ENCODE measurements at regions not wholly inside any gene's neighbourhood (a gene's known extent, or its start where the extent isn't known, plus 50 kb on each side); places are given as distances from the start of the nearest gene placed in this dataset.

DNA sequence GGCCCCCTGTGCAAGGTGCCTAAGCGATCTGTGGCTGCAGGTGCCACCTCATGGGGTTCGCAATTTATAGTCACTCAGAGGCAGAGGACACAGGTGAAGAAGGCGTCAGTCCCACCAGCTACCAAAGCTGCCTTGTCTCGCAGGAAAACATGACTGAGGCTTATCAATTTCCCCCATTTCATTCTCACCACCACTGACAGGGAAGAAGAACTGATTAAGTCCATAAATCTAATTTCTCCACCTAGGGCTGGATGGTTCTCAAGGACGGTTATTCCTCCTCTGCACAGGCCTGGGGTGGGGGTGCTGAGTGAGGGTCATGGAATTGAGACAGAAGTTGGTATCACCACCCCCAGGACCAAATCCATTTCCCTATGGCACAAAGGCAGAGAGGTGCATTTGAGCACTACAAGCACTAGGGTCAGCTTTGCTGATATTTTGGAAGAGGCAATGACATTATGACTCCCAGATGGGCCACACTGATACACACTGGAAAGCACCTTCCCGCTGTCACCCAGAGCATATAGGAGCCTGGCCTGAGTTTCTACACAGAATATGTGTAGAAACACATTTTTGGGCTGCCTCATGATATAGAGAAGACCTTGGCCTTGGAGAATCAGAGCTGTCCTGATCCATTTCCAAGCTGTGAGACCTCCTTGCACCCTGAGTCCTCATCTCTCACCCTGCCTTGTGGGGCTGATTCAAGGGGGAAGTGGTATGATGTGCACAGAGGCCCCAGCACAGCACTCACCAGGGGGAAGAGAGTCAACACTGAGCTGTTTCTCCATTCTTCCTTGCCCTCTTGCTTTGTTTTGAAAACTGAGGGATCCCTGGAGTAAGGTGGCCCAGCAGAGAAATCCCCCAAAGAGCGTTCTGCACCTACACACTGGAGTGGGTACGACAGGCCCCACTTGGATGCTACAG, 59.4 kb downstream of the PITPNM2 start:
- no peaks in the 10 kb centered on the region for H3K27me3 Mint-ChIP-seq (ENCODE audit: unreplicated experiment)
- H3K4me1 Mint-ChIP-seq (ENCODE audit: unreplicated experiment), result peaks cover 19% of the 10 kb centered on the region
- H3K27ac Mint-ChIP-seq (ENCODE audit: unreplicated experiment), result no peak overlapping the region
- H3K9me3 Mint-ChIP-seq (ENCODE audit: unreplicated experiment), result no peaks in the 10 kb centered on the region
- DNase-seq (ENCODE audit: extremely low spot score, unreplicated experiment), result no peak
- TF ChIP-seq, protein P1, sequence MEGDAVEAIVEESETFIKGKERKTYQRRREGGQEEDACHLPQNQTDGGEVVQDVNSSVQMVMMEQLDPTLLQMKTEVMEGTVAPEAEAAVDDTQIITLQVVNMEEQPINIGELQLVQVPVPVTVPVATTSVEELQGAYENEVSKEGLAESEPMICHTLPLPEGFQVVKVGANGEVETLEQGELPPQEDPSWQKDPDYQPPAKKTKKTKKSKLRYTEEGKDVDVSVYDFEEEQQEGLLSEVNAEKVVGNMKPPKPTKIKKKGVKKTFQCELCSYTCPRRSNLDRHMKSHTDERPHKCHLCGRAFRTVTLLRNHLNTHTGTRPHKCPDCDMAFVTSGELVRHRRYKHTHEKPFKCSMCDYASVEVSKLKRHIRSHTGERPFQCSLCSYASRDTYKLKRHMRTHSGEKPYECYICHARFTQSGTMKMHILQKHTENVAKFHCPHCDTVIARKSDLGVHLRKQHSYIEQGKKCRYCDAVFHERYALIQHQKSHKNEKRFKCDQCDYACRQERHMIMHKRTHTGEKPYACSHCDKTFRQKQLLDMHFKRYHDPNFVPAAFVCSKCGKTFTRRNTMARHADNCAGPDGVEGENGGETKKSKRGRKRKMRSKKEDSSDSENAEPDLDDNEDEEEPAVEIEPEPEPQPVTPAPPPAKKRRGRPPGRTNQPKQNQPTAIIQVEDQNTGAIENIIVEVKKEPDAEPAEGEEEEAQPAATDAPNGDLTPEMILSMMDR (IDR thresholded peaks at IDR 0.05), result no peak
- H3K4me3 Mint-ChIP-seq (ENCODE audit: unreplicated experiment), result no peak overlapping the region
- H3K36me3 Mint-ChIP-seq (ENCODE audit: unreplicated experiment), result no peaks in the 10 kb centered on the region

DNA sequence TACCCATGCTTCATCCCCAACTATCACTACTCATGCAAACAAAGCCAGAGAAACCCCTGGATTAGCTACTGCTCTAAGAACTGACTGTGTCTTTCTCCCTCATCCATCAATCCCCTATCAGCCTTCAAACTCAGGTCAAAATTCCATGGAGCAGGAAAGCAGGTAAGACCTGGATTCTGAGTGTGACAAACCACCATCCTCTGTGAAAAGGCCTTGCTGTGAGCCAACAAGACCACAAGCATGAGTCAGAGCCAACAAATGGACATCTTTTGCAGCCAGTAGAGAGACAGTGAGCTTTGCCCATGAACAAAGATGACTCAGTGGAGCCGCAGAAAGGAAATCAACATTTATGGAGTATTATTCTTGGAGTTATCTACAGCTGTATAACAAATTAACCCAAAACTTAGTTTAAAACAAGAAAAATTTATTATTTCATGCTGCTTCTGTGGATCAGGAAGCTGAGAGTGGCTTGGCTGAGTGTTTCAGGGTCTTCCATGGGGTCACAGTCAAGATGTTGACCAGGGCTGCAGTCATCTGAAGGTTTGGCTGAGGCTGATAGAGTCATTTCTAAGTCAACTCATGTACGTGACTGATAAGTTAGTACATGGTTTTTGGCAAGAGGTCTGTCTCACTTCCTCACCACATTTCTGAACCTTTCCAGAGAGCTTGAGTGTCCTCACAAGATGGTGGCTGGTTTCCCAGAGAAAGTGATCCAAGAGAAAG, 61.1 kb downstream of the PITPNM2 start:
- Mint-ChIP-seq H3K27me3 (ENCODE audit: unreplicated experiment) (no peaks in the 10 kb centered on the region), H3K27ac (ENCODE audit: unreplicated experiment) (peak overlapping the region; percentile 36), H3K9me3 (ENCODE audit: unreplicated experiment) (no peaks in the 10 kb centered on the region), H3K36me3 (ENCODE audit: unreplicated experiment) (no peaks in the 10 kb centered on the region), H3K4me3 (ENCODE audit: unreplicated experiment) (no peak overlapping the region), H3K4me1 (ENCODE audit: unreplicated experiment) (peaks cover 26% of the 10 kb centered on the region)
- TF ChIP-seq, protein P1 (IDR thresholded peaks at IDR 0.05), result no peak
- no peak for DNase-seq (ENCODE audit: extremely low spot score, unreplicated experiment)

GRCh38 chr12:123089140-123089539, 61.8 kb downstream of the PITPNM2 start:
- H3K36me3 Mint-ChIP-seq (ENCODE audit: unreplicated experiment), result no peaks in the 10 kb centered on the region
- no peaks in the 10 kb centered on the region for H3K27me3 Mint-ChIP-seq (ENCODE audit: unreplicated experiment)
- peak overlapping the region; percentile 36 for H3K27ac Mint-ChIP-seq (ENCODE audit: unreplicated experiment)
- H3K4me1 Mint-ChIP-seq (ENCODE audit: unreplicated experiment), result peaks cover 25% of the 10 kb centered on the region
- no peak for DNase-seq (ENCODE audit: extremely low spot score, unreplicated experiment)
- H3K4me3 Mint-ChIP-seq (ENCODE audit: unreplicated experiment), result no peak overlapping the region
- TF ChIP-seq, protein P1 (IDR thresholded peaks at IDR 0.05), result no peak
- no peaks in the 10 kb centered on the region for H3K9me3 Mint-ChIP-seq (ENCODE audit: unreplicated experiment)

- Mint-ChIP-seq H3K4me3 (ENCODE audit: unreplicated experiment) (no peak overlapping the region), H3K36me3 (ENCODE audit: unreplicated experiment) (no peaks in the 10 kb centered on the region), H3K27ac (ENCODE audit: unreplicated experiment) (no peak overlapping the region), H3K9me3 (ENCODE audit: unreplicated experiment) (no peaks in the 10 kb centered on the region), H3K4me1 (ENCODE audit: unreplicated experiment) (peaks cover 31% of the 10 kb centered on the region), H3K27me3 (ENCODE audit: unreplicated experiment) (no peaks in the 10 kb centered on the region)
- DNase-seq (ENCODE audit: extremely low spot score, unreplicated experiment), result peak; percentile 87
- TF ChIP-seq, protein P1 (IDR thresholded peaks at IDR 0.05), result no peak
Observed at GRCh38 chr12:123085730-123086487, 65.0 kb downstream of the PITPNM2 start.
